ENCODE measurements at regions not wholly inside any gene's neighbourhood (a gene's known extent, or its start where the extent isn't known, plus 50 kb on each side); places are given as distances from the start of the nearest gene placed in this dataset.
A peak's percentile ranks its signal among the peaks of the same experiment; 100 is the strongest.
"Not testable (repeated sequence)": the region's sequence is repeated elsewhere in the genome, so short reads cannot be mapped to it uniquely, and the experiment has no call there.

GRCh38 chr2:97355887-97356286, 233.8 kb downstream of the ANKRD36B start:
- no peaks in the 10 kb centered on the region for H3K27me3 ChIP-seq
- no peak overlapping the region for H3K27ac ChIP-seq
- no peaks in the 10 kb centered on the region for H3K9me3 ChIP-seq
- DNase-seq, result no peak
- H3K4me3 ChIP-seq, result no peak overlapping the region
- H3K4me1 ChIP-seq, result no peaks in the 10 kb centered on the region
- TF ChIP-seq POLR2A (IDR thresholded peaks at IDR 0.05) (no peak), CTCF (IDR thresholded peaks at IDR 0.05) (no peak)
- no peaks in the 10 kb centered on the region for H3K36me3 ChIP-seq

DNA sequence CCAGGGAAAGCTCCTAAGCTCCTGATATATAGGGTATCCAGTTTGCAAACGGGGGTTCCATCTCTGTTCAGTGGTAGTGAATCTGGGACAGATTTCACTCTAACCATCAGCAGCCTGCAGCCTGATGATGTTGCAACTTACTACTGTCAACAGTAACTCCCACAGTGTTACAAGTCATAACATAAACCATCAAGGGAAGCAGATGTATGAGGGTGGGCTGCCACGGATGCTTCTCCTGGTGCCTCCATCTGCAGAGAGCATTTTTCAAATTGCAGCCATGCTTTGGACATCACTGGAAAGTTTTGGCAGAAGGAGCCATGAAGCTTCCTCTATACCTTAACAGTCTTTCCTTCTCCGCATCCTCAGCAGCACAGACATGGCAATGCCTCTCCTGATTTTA, 234.5 kb downstream of the ANKRD36B start:
- no peak for DNase-seq
- no peaks in the 10 kb centered on the region for H3K4me1 ChIP-seq
- no peaks in the 10 kb centered on the region for H3K9me3 ChIP-seq
- no peaks in the 10 kb centered on the region for H3K27me3 ChIP-seq
- TF ChIP-seq POLR2A (IDR thresholded peaks at IDR 0.05), result no peak
- no peak for TF ChIP-seq CTCF (IDR thresholded peaks at IDR 0.05)
- H3K36me3 ChIP-seq, result no peaks in the 10 kb centered on the region
- no peak overlapping the region for H3K27ac ChIP-seq
- H3K4me3 ChIP-seq, result no peak overlapping the region

DNA sequence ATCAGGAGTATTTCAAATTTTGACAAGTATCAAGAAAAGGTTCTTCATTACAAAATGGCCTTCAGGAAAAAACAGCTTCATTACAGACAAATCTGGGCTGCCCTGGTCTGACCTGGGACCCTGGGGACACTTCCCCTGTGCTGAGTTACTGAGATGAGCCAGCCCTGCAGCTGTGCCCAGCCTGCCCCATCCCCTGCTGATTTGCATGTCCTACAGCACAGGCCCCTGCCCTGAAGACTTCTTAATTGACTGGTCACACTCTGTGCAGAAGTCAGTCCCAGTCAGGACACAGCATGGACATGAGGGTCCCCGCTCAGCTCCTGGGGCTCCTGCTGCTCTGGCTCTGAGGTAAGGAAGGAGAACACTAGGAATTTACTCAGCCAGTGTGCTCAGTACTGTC, 235.1 kb downstream of the ANKRD36B start:
- Histone ChIP-seq H3K27me3 (no peaks in the 10 kb centered on the region), H3K27ac (no peak overlapping the region), H3K36me3 (no peaks in the 10 kb centered on the region), H3K9me3 (no peaks in the 10 kb centered on the region), H3K4me1 (no peaks in the 10 kb centered on the region), H3K4me3 (no peak overlapping the region)
- no peak for TF ChIP-seq CTCF (IDR thresholded peaks at IDR 0.05)
- no peak for TF ChIP-seq POLR2A (IDR thresholded peaks at IDR 0.05)
- peak in 2 of 3 donors; percentile 58 to 65 for DNase-seq

- no peak for DNase-seq
- Histone ChIP-seq H3K27me3 (no peaks in the 10 kb centered on the region), H3K9me3 (no peaks in the 10 kb centered on the region), H3K4me3 (no peak overlapping the region), H3K36me3 (no peaks in the 10 kb centered on the region), H3K27ac (no peak overlapping the region), H3K4me1 (no peaks in the 10 kb centered on the region)
- TF ChIP-seq POLR2A (IDR thresholded peaks at IDR 0.05) (no peak), CTCF (IDR thresholded peaks at IDR 0.05) (no peak)
Observed at GRCh38 chr2:97348841-97349240, 235.9 kb downstream of the ANKRD36 start.

GRCh38 chr2:97348265-97348664, 235.3 kb downstream of the ANKRD36 start:
- DNase-seq, result peak in 1 of 3 donors; percentile 23
- H3K9me3 ChIP-seq, result no peaks in the 10 kb centered on the region
- H3K4me1 ChIP-seq, result no peaks in the 10 kb centered on the region
- no peaks in the 10 kb centered on the region for H3K27me3 ChIP-seq
- no peak overlapping the region for H3K4me3 ChIP-seq
- H3K36me3 ChIP-seq, result no peaks in the 10 kb centered on the region
- TF ChIP-seq CTCF (IDR thresholded peaks at IDR 0.05), result no peak
- no peak for TF ChIP-seq POLR2A (IDR thresholded peaks at IDR 0.05)
- H3K27ac ChIP-seq, result no peak overlapping the region

DNA sequence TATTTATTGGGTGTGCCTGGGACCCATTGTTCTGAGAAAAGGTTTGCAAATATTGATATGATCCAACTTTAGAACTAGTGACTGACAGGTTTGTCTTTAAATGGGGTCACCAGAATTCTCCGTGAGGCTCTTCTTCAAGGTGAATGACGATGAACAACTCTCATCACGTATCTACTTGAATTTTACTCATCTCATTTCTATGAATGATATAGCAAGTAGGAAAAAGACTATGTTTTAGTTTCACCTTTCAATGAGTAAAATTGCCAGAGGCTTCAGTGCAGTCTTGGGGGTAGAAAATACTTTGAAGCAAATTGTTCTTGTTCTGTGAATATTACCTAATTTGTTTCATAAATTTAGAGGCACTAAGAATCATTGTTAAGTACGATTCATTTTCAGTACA, 232.0 kb downstream of the ANKRD36 start:
- H3K4me3 ChIP-seq, H3K36me3 ChIP-seq, H3K27ac ChIP-seq, H3K27me3 ChIP-seq, DNase-seq, H3K9me3 ChIP-seq, H3K4me1 ChIP-seq: not testable (repeated sequence)

GRCh38 chr2:97333674-97334073, 220.7 kb downstream of the ANKRD36 start:
- not testable (repeated sequence) for H3K27me3 ChIP-seq, H3K9me3 ChIP-seq, H3K27ac ChIP-seq, H3K4me1 ChIP-seq, DNase-seq, H3K36me3 ChIP-seq, H3K4me3 ChIP-seq

- H3K9me3 ChIP-seq, H3K27me3 ChIP-seq, H3K36me3 ChIP-seq, H3K4me1 ChIP-seq, H3K27ac ChIP-seq, DNase-seq, H3K4me3 ChIP-seq: not testable (repeated sequence)
Observed at GRCh38 chr2:97332184-97332583, 219.2 kb downstream of the ANKRD36 start.

GRCh38 chr2:97321936-97322713, 209.2 kb downstream of the ANKRD36 start:
- H3K36me3 ChIP-seq, H3K27me3 ChIP-seq, H3K4me1 ChIP-seq, H3K27ac ChIP-seq, H3K4me3 ChIP-seq, H3K9me3 ChIP-seq, DNase-seq: not testable (repeated sequence)

GRCh38 chr2:97315358-97315757, 202.4 kb downstream of the ANKRD36 start:
- not testable (repeated sequence) for H3K4me3 ChIP-seq, H3K27ac ChIP-seq, H3K36me3 ChIP-seq, H3K4me1 ChIP-seq, DNase-seq, H3K27me3 ChIP-seq, H3K9me3 ChIP-seq

Measured in Peyer's patch (tissue), 4 donors.